CD14-positive monocyte (primary cell): ENCODE measurements at regions not wholly inside any gene's neighbourhood (a gene's known extent, or its start where the extent isn't known, plus 50 kb on each side); places are given as distances from the start of the nearest gene placed in this dataset.

Source experiments
- DNase-seq, 3 donors: peaks; one replicate each; pipeline ENCODE4 v3.0.0-alpha.2; 2011 to 2022
- H2AFZ ChIP-seq: 2 replicates; pipeline ENCODE4 v1.6.0; 2012; ENCODE audit warnings: mild to moderate bottlenecking, low read depth, low read length, inconsistent platforms; ENCODE audit not compliant: insufficient read depth, poor library complexity, severe bottlenecking
- H3K27ac ChIP-seq, 2 donors: 1 replicate in 1 of 2; 2 replicates in 1 of 2; pipeline ENCODE4 v1.5.1; 2012 to 2013; ENCODE audit warnings: low read length in 2 of 2, control low read depth in 1 of 2, inconsistent platforms in 1 of 2, low read depth in 1 of 2, mild to moderate bottlenecking in 1 of 2
- H3K27me3 ChIP-seq, 2 donors: one replicate each; pipeline versions ENCODE4 v1.6.0 to v1.6.1; 2011 to 2013; ENCODE audit warnings: low read length in 2 of 2; ENCODE audit not compliant: control insufficient read depth in 2 of 2, insufficient read depth in 2 of 2
- H3K36me3 ChIP-seq, 2 donors: replicated peaks in 1 of 2; 1 replicate in 1 of 2; 2 replicates in 1 of 2; pipeline versions ENCODE4 v1.5.1 to v1.6.1; 2012 to 2013; ENCODE audit warnings: low read length in 2 of 2, control low read depth in 1 of 2, inconsistent platforms in 1 of 2, mild to moderate bottlenecking in 1 of 2; ENCODE audit not compliant: insufficient read depth in 2 of 2, control insufficient read depth in 1 of 2
- H3K4me1 ChIP-seq, 2 donors: 1 replicate in 1 of 2; 2 replicates in 1 of 2; pipeline versions ENCODE4 v1.5.1 to v1.6.1; 2012 to 2013; ENCODE audit warnings: low read length in 2 of 2, control low read depth in 1 of 2, inconsistent platforms in 1 of 2, mild to moderate bottlenecking in 1 of 2, moderate library complexity in 1 of 2; ENCODE audit not compliant: insufficient read depth in 2 of 2, control insufficient read depth in 1 of 2
- H3K4me2 ChIP-seq: replicated peaks from 2 replicates; pipeline ENCODE3; 2012; ENCODE audit warnings: low read length, moderate library complexity, mild to moderate bottlenecking; ENCODE audit not compliant: poor library complexity, severe bottlenecking; ENCODE audit errors: extremely low read depth
- H3K4me3 ChIP-seq, 3 experiments: fragments of 200-600 bp in 1 of 3; sonication (generic) in 1 of 3; replicated peaks in 1 of 3; 1 replicate in 2 of 3; 2 replicates in 1 of 3; pipeline ENCODE4 v1.5.1; 2011 to 2013; ENCODE audit warnings: low read length in 3 of 3, mild to moderate bottlenecking in 3 of 3, control low read depth in 2 of 3, low read depth in 2 of 3, inconsistent platforms in 1 of 3, moderate library complexity in 1 of 3
- H3K79me2 ChIP-seq: 2 replicates; pipeline ENCODE4 v1.6.0; 2012; ENCODE audit warnings: mild to moderate bottlenecking, control low read depth, inconsistent platforms, low read length, moderate library complexity; ENCODE audit not compliant: insufficient read depth
- H3K9ac ChIP-seq: 2 replicates; pipeline ENCODE4 v1.6.0; 2017; ENCODE audit warnings: low read length, mild to moderate bottlenecking; ENCODE audit not compliant: insufficient read depth, poor library complexity, severe bottlenecking
- H3K9me3 ChIP-seq, 2 donors: replicated peaks in 1 of 2; 1 replicate in 1 of 2; 2 replicates in 1 of 2; pipeline versions ENCODE4 v1.5.1 to v1.6.1; 2012 to 2013; ENCODE audit warnings: low read length in 2 of 2, control low read depth in 1 of 2; ENCODE audit not compliant: control insufficient read depth in 1 of 2, insufficient read depth in 1 of 2
- H4K20me1 ChIP-seq: 2 replicates; pipeline ENCODE4 v1.6.0; 2012; ENCODE audit warnings: mild to moderate bottlenecking, low read length, control low read depth, moderate library complexity; ENCODE audit not compliant: insufficient read depth
- H3K27ac Mint-ChIP-seq, 7 donors: one replicate each; pipeline ENCODE4 v1.8.0; 2020; ENCODE audit warnings: mild to moderate bottlenecking in 7 of 7, mixed read lengths in 7 of 7, moderate library complexity in 6 of 7, inconsistent platforms in 2 of 7
- H3K27me3 Mint-ChIP-seq, 3 donors: one replicate each; pipeline ENCODE4 v1.8.0; 2021 to 2022; ENCODE audit warnings: low read depth in 3 of 3, mild to moderate bottlenecking in 3 of 3, mixed read lengths in 3 of 3, moderate library complexity in 3 of 3, inconsistent platforms in 1 of 3
- H3K36me3 Mint-ChIP-seq, 2 donors: one replicate each; pipeline ENCODE4 v1.8.0; 2020; ENCODE audit warnings: mixed read lengths in 2 of 2, inconsistent platforms in 1 of 2, mild to moderate bottlenecking in 1 of 2
- H3K4me1 Mint-ChIP-seq: one replicate; pipeline ENCODE4 v1.8.0; 2020; ENCODE audit warnings: mild to moderate bottlenecking, mixed read lengths
- H3K4me3 Mint-ChIP-seq, 2 donors: one replicate each; pipeline ENCODE4 v1.8.0; 2020; ENCODE audit warnings: mild to moderate bottlenecking in 2 of 2, mixed read lengths in 2 of 2, moderate library complexity in 1 of 2
- H3K9me3 Mint-ChIP-seq, 7 donors: one replicate each; pipeline ENCODE4 v1.8.0; 2020 to 2022; ENCODE audit warnings: mixed read lengths in 7 of 7, mild to moderate bottlenecking in 6 of 7, moderate library complexity in 6 of 7, inconsistent platforms in 2 of 7
- CTCF ChIP-seq: fragments of 200-600 bp; IDR thresholded peaks from one replicate; pipeline ENCODE4 v1.8.0; 2022; ENCODE audit warnings: antibody characterized with exemption, mild to moderate bottlenecking
- WGBS: methylation state at CpG from one replicate; pipeline ENCODE4 v1.1.5; 2013; ENCODE audit warnings: missing lambda C conversion rate; ENCODE audit not compliant: insufficient coverage; 5-methylcytosine and 5-hydroxymethylcytosine counted together
- intact Hi-C, 2 donors: fragments of 100-400 bp; cut with micrococcal nuclease; formaldehyde crosslinking; loops; one replicate each; pipeline versions ENCODE4 v1.15.0 to v1.15.1; 2023

DNA sequence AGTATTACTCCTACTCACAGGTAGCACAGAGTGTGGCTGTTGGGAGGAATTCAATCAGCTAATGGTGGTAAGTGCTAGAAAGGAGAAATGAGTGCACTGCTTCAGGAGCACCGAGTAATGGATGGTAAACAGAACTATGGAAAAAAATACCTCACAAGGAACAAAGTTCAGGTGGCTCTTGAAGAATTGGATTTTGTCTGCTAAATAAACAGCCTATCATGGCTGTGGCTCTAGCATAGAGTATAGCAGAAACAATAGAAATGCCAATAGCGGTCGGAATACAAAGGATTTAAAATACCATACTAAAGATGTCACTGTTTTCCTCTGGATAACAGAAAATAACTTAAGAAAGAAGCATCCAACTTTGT lies 482.5 kb downstream of the NUP35 start:
- no peaks in the 10 kb centered on the region for H3K27me3 Mint-ChIP-seq
- peaks cover 1 to 6% (median 2%) of the 10 kb centered on the region in 7 donors for H3K9me3 Mint-ChIP-seq
- H3K4me2 ChIP-seq = no peak overlapping the region
- no peaks in the 10 kb centered on the region for H3K79me2 ChIP-seq
- H3K9ac ChIP-seq = no peak overlapping the region
- H3K4me3 Mint-ChIP-seq = no peak overlapping the region
- no peaks in the 10 kb centered on the region for H3K4me1 Mint-ChIP-seq
- H3K36me3 ChIP-seq = no peaks in the 10 kb centered on the region
- no peaks in the 10 kb centered on the region for H4K20me1 ChIP-seq
- TF ChIP-seq CTCF = no peak
- H3K4me1 ChIP-seq = no peaks in the 10 kb centered on the region
- no peak overlapping the region for H2AFZ ChIP-seq
- peaks cover 0 to 3% of the 10 kb centered on the region in 2 donors for H3K9me3 ChIP-seq
- H3K27ac Mint-ChIP-seq = no peak overlapping the region
- H3K27ac ChIP-seq = no peak overlapping the region
- no peak for DNase-seq
- intact Hi-C loops = no loop called here
- no peak overlapping the region for H3K4me3 ChIP-seq
- WGBS = no CpG with 5 or more reads among the region's 3 CpGs
- no peaks in the 10 kb centered on the region for H3K27me3 ChIP-seq
- H3K36me3 Mint-ChIP-seq = no peaks in the 10 kb centered on the region

- Histone ChIP-seq H3K9me3 (peaks cover 0 to 3% of the 10 kb centered on the region in 2 donors), H4K20me1 (no peaks in the 10 kb centered on the region), H3K36me3 (no peaks in the 10 kb centered on the region), H3K9ac (no peak overlapping the region), H3K4me1 (no peaks in the 10 kb centered on the region), H3K27ac (no peak overlapping the region), H3K4me2 (no peak overlapping the region), H3K79me2 (no peaks in the 10 kb centered on the region), H3K27me3 (no peaks in the 10 kb centered on the region), H2AFZ (no peak overlapping the region), H3K4me3 (no peak overlapping the region)
- no peaks in the 10 kb centered on the region for H3K4me1 Mint-ChIP-seq
- H3K9me3 Mint-ChIP-seq = peaks cover 0 to 8% (median 1%) of the 10 kb centered on the region in 7 donors
- intact Hi-C loops = no loop called here
- WGBS = 84% methylated on average over 8 of the region's 21 CpGs
- DNase-seq = no peak
- no peaks in the 10 kb centered on the region for H3K36me3 Mint-ChIP-seq
- no peak for TF ChIP-seq CTCF
- H3K27ac Mint-ChIP-seq = no peak overlapping the region
- H3K27me3 Mint-ChIP-seq = no peaks in the 10 kb centered on the region
- no peak overlapping the region for H3K4me3 Mint-ChIP-seq
These were observed 483.8 kb downstream of the NUP35 start for GRCh38 chr2:183607995-183608394.
